HG03575 (cell line): ENCODE measurements at regions not wholly inside any gene's neighbourhood (a gene's known extent, or its start where the extent isn't known, plus 50 kb on each side); places are given as distances from the start of the nearest gene placed in this dataset.
"Not testable (repeated sequence)": the region's sequence is repeated elsewhere in the genome, so short reads cannot be mapped to it uniquely, and the experiment has no call there.

Source experiments
- ATAC-seq: cut with Tn5 transposase; IDR thresholded peaks from one replicate; pipeline ENCODE4 v1.9.1; 2021; ENCODE audit not compliant: unreplicated experiment, insufficient number of reproducible peaks, low FRiP score; ENCODE audit errors: extremely low read depth

- ATAC-seq: not testable (repeated sequence)
Measured at GRCh38 chr21:5013455-5014304, 5507.7 kb upstream of the TPTE start.

DNA sequence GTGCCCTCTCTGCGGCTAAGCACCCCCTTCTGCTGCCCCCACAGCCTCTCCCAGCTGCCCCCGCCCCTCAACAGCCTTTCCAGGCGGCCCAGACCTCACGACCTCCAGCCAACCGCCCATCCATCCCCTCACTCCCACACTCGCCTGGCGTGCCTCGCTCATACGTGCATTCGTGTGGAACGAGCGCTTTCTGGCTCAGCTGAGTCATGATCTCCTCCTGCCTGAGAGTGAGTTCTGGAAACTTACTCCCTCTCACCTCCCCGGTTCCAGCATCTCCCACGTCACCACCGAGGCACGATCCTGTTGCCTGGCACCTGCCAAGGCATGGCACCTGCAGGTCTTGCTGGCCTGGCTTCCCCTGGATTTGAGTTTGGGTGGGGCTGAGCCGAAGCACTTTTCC lies 5506.2 kb upstream of the TPTE start:
- ATAC-seq: not testable (repeated sequence)

GRCh38 chr21:5019120-5019519 lies 5502.3 kb upstream of the TPTE start:
- ATAC-seq: not testable (repeated sequence)

GRCh38 chr21:5021815-5022214 lies 5499.6 kb upstream of the TPTE start:
- ATAC-seq: not testable (repeated sequence)

GRCh38 chr21:5022254-5022653 lies 5499.1 kb upstream of the TPTE start:
- not testable (repeated sequence) for ATAC-seq

DNA sequence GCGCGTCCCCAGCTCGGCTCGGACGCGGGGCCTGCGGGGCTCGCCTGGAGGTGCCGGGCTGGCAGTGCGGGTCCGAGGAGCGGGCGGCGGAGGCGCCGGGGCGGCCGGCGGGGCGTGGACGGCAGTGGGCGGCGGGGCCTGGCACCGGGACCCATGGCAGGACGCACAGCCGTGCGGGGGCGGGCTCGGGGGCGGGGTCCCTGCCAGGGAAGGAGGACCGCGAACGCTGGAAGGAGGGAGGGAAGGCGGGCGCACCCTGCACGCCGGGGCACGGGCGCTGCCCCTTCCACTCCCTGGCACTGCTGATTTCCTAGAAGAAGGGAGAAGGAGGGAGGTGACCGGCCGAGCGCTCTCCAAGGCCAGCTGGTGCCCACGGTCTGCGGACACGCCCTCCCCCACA lies 5498.6 kb upstream of the TPTE start:
- not testable (repeated sequence) for ATAC-seq

DNA sequence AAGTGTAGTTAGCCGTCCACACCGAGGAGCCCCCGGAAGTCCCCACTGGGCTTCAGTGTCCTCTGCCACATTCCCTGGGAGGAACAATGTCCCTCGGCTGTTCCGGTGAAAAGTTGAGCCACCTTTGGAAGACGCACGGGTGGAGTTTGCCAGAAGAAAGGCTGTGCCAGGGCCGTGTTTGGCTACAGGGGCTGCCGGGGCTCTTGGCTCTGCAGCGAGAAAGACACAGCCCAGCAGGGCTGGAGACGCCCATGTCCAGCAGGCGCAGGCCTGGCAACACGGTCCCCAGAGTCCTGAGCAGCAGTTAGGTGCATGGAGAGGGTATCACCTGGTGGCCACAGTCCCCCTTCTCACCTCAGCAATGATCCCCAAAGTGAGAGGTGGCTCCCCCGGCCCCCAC lies 5486.2 kb upstream of the TPTE start:
- ATAC-seq: not testable (repeated sequence)

- not testable (repeated sequence) for ATAC-seq
Measured at GRCh38 chr21:5035587-5035986, 5485.8 kb upstream of the TPTE start.

DNA sequence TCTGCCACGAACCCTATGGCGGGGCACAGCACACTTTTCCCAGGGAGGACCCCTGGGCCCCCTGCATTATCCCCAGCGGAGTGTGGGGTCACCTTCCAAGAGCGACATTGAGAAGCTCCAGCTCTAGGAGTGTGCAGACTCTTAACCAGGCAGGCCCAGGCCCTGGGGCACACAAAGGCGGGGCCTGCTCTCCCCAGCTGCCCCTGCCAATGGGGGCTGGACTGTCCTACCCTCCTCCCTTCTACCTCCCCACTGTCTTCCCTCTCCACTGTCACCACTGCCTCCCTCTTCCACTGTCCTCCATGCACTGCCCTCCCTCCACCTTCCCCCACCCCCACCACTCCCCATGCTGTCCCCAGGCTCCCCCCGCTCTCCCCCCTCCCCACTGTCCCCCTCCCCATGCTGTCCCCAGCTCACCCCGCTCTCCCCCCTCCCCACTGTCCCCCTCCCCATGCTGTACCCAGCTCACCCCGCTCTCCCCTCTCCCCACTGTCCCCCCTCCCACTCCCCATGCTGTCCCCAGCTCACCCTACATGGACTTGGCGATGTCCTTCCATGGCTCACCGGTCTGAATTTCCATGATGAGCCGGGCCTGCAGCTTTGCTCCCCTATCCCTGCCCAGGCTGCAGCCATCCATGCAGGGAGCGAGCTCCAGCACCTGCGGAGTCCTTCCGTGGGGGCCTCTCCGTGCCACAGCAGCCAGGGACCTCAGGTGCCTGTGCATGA lies 5483.6 kb upstream of the TPTE start:
- ATAC-seq: not testable (repeated sequence)

DNA sequence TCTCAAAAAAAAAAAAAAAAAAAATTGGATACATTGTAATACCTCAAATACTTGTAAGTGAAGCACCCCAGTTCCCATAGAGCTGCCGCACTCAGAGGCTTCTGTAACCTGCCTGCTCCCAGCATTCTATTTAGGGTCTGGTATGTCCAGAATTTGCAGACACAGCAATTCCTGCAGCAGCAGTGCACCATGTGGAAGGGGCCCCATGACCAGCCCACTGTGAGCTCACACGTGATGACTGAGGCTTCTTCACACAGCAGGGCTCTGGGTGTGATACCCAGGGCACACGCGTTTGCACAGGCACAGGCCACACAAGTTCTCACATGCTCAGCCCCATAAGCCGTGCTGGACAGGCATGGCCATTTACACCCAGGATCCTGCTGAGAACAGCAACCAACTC lies 5481.5 kb upstream of the TPTE start:
- ATAC-seq: not testable (repeated sequence)

GRCh38 chr21:5042583-5042982 lies 5478.8 kb upstream of the TPTE start:
- ATAC-seq: not testable (repeated sequence)

DNA sequence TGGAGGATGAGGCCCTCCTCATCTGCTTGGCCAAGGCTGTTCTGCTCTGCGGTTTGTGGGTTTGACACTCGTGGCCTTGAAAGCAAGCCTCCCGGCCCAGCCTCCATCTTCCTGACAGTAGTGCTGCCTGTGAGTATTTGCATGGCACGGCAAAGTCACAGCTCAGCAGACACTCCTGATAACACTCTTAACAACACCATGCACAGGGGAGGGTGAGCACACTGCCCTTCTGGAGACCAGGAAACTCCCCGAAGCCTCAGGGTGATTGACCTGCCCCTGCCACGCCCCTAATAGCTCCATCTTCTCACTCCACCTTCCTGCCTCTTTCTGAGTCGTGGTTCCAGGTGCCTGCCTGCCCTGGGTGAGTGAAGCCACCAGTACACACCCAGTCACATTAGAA lies 5476.6 kb upstream of the TPTE start:
- ATAC-seq: not testable (repeated sequence)

- not testable (repeated sequence) for ATAC-seq
Measured at GRCh38 chr21:5051303-5052018, 5469.9 kb upstream of the TPTE start.

- not testable (repeated sequence) for ATAC-seq
Measured at GRCh38 chr21:5055027-5055754, 5466.2 kb upstream of the TPTE start.

DNA sequence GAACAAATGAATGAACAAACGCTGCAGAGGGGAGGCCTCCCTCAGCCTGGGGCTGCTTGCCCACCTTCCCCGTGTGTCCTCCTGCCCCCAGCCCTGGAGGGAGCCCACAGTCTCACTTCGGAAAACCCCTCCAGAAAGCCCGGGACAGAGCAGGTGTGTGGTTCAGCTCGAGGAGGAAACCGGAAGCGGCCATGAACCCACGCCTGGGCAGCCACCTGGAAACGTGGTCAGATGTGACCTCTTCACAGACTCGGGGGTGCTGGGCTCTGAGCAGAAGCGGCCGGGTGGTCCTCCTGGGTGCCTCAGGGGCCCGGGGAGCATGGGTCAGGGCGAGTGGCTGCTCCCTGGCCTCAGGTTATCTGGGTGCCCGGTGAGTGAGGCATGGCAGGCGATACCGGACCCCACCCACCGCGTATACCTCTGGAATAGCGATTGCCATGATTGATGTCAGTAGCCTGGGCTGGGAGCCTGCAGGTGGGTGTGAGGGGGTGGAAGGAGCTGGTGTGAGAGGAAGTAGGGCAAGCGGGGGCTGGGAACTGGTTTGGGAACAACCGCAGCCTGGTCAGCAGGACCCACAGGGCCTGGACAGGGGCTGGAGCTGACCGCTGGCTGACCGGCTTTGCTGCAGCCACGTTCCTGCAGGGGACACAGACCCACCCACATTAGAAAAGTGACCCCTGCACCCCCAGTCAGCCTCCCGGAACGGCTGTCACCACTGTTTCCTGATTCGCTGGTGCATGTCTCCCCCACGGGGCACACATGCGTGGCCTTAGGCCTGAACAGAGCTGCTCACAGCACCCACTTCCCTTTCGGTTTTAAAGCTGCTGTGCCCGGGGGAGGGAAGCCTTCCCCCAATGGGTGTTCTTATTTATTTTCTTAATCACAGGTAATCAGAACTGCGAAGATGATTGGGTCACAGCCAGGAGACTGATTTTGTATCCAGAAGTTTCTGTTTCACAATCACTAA lies 5465.1 kb upstream of the TPTE start:
- ATAC-seq: not testable (repeated sequence)

GRCh38 chr21:5057077-5057476 lies 5464.3 kb upstream of the TPTE start:
- not testable (repeated sequence) for ATAC-seq

DNA sequence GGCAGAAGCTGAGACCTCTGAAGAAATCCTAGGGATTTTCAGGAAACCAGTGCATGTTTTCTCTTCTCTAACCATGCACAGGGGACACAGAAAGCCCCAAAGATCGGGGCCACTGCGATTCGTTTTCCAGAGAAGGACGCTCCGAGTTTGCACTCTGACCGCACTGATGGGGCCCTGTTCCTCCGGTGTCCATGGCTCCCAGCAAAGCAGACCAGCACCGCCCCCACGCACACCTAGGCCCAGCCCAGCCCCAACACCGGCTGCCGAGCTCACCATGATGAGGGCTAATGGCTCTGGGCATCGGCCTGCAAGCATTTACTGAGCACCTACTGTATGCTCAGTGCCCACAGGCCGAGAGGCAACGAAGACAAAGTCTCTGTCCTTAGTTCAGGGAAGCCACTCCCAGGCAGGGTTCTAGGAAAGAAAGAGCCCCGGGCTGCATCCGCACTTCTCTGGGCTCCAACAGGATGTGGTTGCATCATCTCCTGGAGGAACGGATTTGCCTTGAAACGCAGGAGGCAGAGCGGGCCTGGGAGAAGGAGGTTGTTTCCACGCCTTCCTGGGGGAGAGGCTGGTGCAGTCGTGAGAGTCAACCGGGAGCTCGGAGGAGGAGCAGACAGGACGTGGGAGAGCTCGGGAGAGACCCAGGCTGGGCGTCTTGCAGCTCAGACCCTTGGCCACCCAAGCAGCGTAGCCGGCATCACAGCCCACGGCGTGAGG lies 5460.9 kb upstream of the TPTE start:
- not testable (repeated sequence) for ATAC-seq
